ENCODE measurements at regions not wholly inside any gene's neighbourhood (a gene's known extent, or its start where the extent isn't known, plus 50 kb on each side); places are given as distances from the start of the nearest gene placed in this dataset.

- no peak for TF ChIP-seq CTCF (conservative IDR thresholded peaks at IDR 0.05 in 1 of 2, IDR thresholded peaks at IDR 0.05 in 1 of 2; ENCODE audit: extremely low read depth in 1 of 2, insufficient read depth in 1 of 2, low read depth in 1 of 2, low read length in 2 of 2)
- TF ChIP-seq EZH2 (IDR thresholded peaks at IDR 0.05; ENCODE audit: borderline replicate concordance, low read length): no peak
Measured at GRCh38 chr12:4044736-4045730, 171.8 kb upstream of the PARP11 start.
